Type B pancreatic cell (in vitro differentiated cells): ENCODE measurements at regions not wholly inside any gene's neighbourhood (a gene's known extent, or its start where the extent isn't known, plus 50 kb on each side); places are given as distances from the start of the nearest gene placed in this dataset.
"Not testable (repeated sequence)": the region's sequence is repeated elsewhere in the genome, so short reads cannot be mapped to it uniquely, and the experiment has no call there.

Experiments
- DNase-seq: peaks from one replicate; pipeline ENCODE4 v3.0.0; 2021; ENCODE audit warnings: mixed read lengths; ENCODE audit not compliant: unreplicated experiment; ENCODE audit errors: extremely low spot score
- H3K27ac Mint-ChIP-seq: 2 replicates; pipeline ENCODE4 v1.8.0; 2021; ENCODE audit warnings: mild to moderate bottlenecking, mixed read lengths
- H3K27me3 Mint-ChIP-seq: 2 replicates; pipeline ENCODE4 v1.8.0; 2021; ENCODE audit warnings: mixed read lengths
- H3K36me3 Mint-ChIP-seq: 2 replicates; pipeline ENCODE4 v1.8.0; 2021; ENCODE audit warnings: mixed read lengths
- H3K4me1 Mint-ChIP-seq: one replicate; pipeline ENCODE4 v1.8.0; 2021; ENCODE audit warnings: mixed read lengths; ENCODE audit not compliant: unreplicated experiment
- H3K4me3 Mint-ChIP-seq: 2 replicates; pipeline ENCODE4 v1.8.0; 2021; ENCODE audit warnings: mild to moderate bottlenecking, mixed read lengths
- H3K9me3 Mint-ChIP-seq: 2 replicates; pipeline ENCODE4 v1.8.0; 2021; ENCODE audit warnings: mixed read lengths
- TF ChIP-seq, protein P1 (sequence below): fragments of 200-600 bp; sonication (generic); conservative IDR thresholded peaks from 2 replicates; pipeline ENCODE4 v1.5.0; 2021; ENCODE audit warnings: antibody characterized with exemption, mild to moderate bottlenecking

DNA sequence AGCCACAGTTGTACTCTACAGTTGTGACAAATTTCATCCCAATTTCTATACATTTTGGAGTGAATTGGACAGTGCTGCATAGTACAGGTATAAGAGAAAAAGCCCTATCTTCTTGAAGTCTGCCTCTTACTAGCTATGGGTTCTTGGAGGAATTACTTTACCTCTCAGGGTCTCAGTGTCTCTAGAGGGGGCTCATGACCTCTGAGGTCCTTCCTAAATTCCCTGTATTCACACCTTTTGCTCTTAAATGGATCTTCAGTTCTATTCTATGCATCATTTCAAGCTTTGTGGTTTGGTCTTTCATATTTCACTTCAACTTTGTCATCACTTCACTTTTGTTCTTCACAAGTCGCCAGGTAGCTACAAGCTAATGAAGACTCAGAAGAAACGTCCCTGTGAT, 71.2 kb upstream of the ERCC4 start:
- Mint-ChIP-seq H3K27ac (no peak overlapping the region), H3K36me3 (no peaks in the 10 kb centered on the region), H3K9me3 (peaks cover 10% of the 10 kb centered on the region), H3K27me3 (peaks cover 28% of the 10 kb centered on the region), H3K4me1 (no peaks in the 10 kb centered on the region), H3K4me3 (no peak overlapping the region)
- no peak for DNase-seq
- TF ChIP-seq, protein P1, sequence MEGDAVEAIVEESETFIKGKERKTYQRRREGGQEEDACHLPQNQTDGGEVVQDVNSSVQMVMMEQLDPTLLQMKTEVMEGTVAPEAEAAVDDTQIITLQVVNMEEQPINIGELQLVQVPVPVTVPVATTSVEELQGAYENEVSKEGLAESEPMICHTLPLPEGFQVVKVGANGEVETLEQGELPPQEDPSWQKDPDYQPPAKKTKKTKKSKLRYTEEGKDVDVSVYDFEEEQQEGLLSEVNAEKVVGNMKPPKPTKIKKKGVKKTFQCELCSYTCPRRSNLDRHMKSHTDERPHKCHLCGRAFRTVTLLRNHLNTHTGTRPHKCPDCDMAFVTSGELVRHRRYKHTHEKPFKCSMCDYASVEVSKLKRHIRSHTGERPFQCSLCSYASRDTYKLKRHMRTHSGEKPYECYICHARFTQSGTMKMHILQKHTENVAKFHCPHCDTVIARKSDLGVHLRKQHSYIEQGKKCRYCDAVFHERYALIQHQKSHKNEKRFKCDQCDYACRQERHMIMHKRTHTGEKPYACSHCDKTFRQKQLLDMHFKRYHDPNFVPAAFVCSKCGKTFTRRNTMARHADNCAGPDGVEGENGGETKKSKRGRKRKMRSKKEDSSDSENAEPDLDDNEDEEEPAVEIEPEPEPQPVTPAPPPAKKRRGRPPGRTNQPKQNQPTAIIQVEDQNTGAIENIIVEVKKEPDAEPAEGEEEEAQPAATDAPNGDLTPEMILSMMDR: no peak

DNA sequence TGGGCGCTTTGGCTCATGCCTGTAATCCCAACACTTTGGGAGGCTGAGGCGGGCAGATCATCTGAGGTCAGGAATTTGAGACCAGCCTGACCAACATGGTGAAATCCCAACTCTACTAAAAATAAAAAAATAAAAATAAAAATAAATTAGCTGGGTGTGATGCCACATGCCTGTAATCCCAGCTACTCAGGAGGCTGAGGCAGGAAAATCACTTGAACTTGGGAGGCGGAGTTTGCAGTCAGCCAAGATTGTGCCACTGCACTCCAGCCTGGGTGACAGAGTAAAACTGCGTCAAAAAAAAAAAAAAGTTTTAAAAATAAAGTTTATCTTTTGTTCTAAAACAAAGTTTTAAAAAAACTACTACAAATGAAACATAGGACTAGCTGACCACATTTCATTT, 69.8 kb upstream of the ERCC4 start:
- peaks cover 10% of the 10 kb centered on the region for H3K9me3 Mint-ChIP-seq
- H3K27ac Mint-ChIP-seq, H3K4me1 Mint-ChIP-seq, H3K4me3 Mint-ChIP-seq, DNase-seq, H3K36me3 Mint-ChIP-seq: not testable (repeated sequence)
- H3K27me3 Mint-ChIP-seq: peaks cover 29% of the 10 kb centered on the region

DNA sequence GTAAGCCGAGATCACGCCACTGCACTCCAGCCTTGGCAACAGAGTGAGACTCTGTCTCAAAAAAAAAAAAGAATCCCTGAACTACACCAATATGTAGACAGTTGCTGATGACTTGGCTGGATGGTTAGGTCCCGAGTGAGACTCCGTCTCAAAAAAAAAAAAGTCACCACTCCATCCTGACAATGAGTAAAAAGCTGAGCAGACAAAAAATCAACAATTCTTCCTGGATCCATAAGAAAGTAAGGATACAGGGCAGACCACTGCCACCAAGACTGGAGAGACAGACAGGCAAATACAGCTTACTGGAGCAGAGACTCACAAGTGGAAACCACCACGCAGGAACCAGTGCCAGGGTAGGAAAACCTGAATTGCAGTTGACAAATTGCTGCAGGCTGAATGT, 67.1 kb upstream of the ERCC4 start:
- DNase-seq: no peak
- Mint-ChIP-seq H3K4me1 (no peaks in the 10 kb centered on the region), H3K9me3 (peaks cover 5% of the 10 kb centered on the region), H3K4me3 (no peak overlapping the region), H3K27me3 (peaks cover 21% of the 10 kb centered on the region), H3K36me3 (no peaks in the 10 kb centered on the region), H3K27ac (no peak overlapping the region)
- TF ChIP-seq, protein P1: no peak

DNA sequence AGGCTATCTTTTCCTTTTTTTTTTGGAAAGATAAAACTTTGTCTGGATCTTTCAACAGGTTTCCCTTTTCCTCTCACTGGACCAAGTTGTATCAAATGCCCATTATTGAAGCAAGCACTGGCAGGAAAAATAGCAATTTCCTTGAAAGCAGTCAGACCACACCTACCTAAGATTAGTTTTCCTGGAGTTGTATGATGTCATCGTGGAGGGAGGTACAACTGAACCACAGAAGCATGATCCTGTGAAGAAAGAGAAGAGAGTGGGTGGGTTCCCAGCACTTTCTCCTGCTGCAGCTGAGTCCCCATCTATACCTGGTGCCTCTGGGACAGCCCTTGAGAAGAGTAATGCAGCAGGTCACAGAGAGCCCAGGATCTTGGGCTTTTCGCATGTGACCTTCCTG, 63.6 kb upstream of the ERCC4 start:
- TF ChIP-seq, protein P1: no peak
- Mint-ChIP-seq H3K4me3 (no peak overlapping the region), H3K36me3 (no peaks in the 10 kb centered on the region), H3K4me1 (no peaks in the 10 kb centered on the region), H3K27ac (no peak overlapping the region), H3K9me3 (peaks cover 3% of the 10 kb centered on the region), H3K27me3 (peaks cover 23% of the 10 kb centered on the region)
- no peak for DNase-seq

DNA sequence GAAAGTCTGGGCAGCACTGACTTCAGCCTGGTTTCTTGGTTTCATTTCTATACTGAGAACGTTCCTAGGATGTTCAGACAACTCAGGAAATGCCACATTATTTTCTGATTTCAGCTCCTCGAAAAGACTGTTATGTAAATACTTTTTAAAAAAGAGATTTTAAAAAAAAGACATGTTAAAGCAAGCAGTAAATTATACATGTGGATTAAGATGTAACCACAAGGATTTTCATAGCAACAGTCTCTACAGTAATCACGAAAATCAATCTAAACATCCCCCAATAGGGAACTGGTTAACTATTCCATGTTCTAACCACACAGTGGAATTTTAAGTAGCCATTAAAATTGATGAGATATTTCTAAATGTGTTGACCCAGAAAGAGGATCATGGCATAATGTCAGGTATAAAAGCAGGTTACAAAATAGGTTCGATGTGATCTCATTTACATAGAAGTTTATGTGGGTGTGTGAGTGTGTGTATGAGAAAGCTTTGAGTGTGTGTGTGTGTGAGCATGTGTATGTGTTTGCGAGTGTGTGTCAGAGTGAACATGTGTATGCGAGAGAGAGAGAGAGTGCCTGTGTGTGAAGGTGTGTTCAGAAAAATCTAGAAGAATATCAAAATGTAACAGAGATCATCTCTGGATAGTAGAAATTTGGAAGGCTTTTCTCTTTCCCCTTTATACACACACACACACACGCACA, 63.0 kb upstream of the ERCC4 start:
- Mint-ChIP-seq H3K27ac (no peak overlapping the region), H3K9me3 (no peaks in the 10 kb centered on the region), H3K36me3 (no peaks in the 10 kb centered on the region), H3K4me1 (no peaks in the 10 kb centered on the region), H3K27me3 (peaks cover 21% of the 10 kb centered on the region), H3K4me3 (no peak overlapping the region)
- DNase-seq: no peak
- TF ChIP-seq, protein P1: no peak

DNA sequence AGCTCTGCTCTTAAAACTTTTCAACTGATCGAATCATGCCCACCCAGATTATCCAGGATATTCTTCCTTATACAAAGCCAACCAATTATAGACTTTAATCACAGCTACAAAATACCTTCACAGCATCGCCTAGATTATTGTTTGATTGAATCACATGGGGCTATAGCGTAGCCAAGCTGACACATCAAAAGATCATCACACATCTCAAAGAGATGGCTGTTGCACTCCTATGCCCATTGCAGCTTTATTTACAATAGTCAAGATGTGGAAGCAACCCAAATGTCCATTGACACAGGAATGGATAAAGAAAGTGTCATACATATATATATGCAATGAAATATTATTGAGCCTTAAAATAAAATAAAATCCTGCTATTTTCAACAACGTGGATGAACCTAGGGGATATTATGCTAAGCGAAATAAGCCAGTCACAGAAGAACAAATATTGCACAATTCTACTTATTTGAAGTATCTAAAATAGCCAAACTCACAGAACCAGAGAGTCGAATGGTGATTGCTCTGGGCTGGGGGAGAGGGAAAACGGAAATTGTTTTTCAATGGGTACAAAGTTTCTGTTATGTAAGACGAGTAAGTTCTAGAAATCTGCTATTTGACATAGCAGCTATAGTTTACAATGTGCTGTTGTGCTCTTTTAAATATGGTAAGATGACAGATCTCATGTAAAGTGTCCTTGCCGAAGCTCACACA, 60.9 kb upstream of the ERCC4 start:
- TF ChIP-seq, protein P1: no peak
- H3K36me3 Mint-ChIP-seq: no peaks in the 10 kb centered on the region
- no peaks in the 10 kb centered on the region for H3K4me1 Mint-ChIP-seq
- H3K27ac Mint-ChIP-seq: no peak overlapping the region
- H3K9me3 Mint-ChIP-seq: no peaks in the 10 kb centered on the region
- DNase-seq: no peak
- peaks cover 16% of the 10 kb centered on the region for H3K27me3 Mint-ChIP-seq
- H3K4me3 Mint-ChIP-seq: no peak overlapping the region
